ENCODE measurements at regions not wholly inside any gene's neighbourhood (a gene's known extent, or its start where the extent isn't known, plus 50 kb on each side); places are given as distances from the start of the nearest gene placed in this dataset.

DNA sequence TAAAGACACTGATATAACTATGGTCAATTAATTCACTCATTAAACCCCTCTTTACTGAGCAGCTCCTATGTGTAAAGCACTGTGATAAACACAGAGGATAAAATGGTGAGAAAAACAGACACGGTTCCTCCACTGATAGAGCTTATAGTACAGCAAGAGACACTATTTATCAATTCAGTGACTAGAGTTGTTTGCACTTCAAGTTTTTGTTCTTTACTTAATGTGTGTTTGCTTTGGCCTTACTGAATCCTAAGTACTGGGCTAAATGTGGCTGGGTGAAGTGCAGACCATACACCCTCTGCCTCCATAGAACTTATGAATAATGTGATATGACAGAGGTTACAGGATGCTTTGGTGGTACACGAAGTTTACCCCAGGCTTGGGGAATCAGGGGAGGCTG is 80.1 kb upstream of the ITGA1 start:
- Histone ChIP-seq H3K9me3 (replicated peaks; ENCODE audit: low read length) (no peaks in the 10 kb centered on the region), H3K9ac (ENCODE audit: low read depth, low read length) (no peak overlapping the region), H3K36me3 (ENCODE audit: insufficient read depth, low read length) (no peaks in the 10 kb centered on the region), H3K27me3 (ENCODE audit: control insufficient read depth, insufficient read depth, low read length) (no peaks in the 10 kb centered on the region), H3K4me3 (ENCODE audit: low read length) (no peak overlapping the region), H3K4me2 (ENCODE audit: low read length) (no peak overlapping the region), H3K4me1 (ENCODE audit: control insufficient read depth, insufficient read depth, low read length) (peaks cover 36% of the 10 kb centered on the region)

DNA sequence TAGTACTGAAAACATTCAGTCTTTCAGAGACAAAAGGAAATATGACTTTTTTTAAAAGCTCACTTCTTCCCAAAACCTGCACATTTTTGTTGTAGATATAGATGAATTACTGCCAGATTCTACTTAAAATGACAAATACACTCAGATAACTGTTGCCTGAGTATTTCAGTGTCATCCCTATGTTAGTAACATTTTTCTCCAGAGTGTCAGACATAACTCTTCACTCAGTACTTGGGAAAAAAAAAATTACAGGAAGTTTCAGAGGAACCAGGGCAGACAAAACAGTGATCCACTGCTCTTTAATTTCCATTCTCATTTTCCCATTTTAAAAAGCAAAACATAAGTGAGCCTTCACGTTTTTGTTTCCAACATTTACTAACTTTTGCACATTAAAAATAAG is 79.3 kb upstream of the ITGA1 start:
- no peaks in the 10 kb centered on the region for H3K36me3 ChIP-seq (ENCODE audit: insufficient read depth, low read length)
- no peaks in the 10 kb centered on the region for H3K9me3 ChIP-seq (replicated peaks; ENCODE audit: low read length)
- no peak overlapping the region for H3K4me3 ChIP-seq (ENCODE audit: low read length)
- H3K27me3 ChIP-seq (ENCODE audit: control insufficient read depth, insufficient read depth, low read length) = no peaks in the 10 kb centered on the region
- peak overlapping the region; percentile 31 for H3K9ac ChIP-seq (ENCODE audit: low read depth, low read length)
- H3K4me1 ChIP-seq (ENCODE audit: control insufficient read depth, insufficient read depth, low read length) = peaks cover 36% of the 10 kb centered on the region
- no peak overlapping the region for H3K4me2 ChIP-seq (ENCODE audit: low read length)

GRCh38 chr5:52709167-52709925 is 78.4 kb upstream of the ITGA1 start:
- Histone ChIP-seq H3K36me3 (ENCODE audit: insufficient read depth, low read length) (no peaks in the 10 kb centered on the region), H3K4me3 (ENCODE audit: low read length) (no peak overlapping the region), H3K4me2 (ENCODE audit: low read length) (peak overlapping the region; percentile 4), H3K27me3 (ENCODE audit: control insufficient read depth, insufficient read depth, low read length) (no peaks in the 10 kb centered on the region), H3K9me3 (replicated peaks; ENCODE audit: low read length) (no peaks in the 10 kb centered on the region), H3K4me1 (ENCODE audit: control insufficient read depth, insufficient read depth, low read length) (peaks cover 36% of the 10 kb centered on the region), H3K9ac (ENCODE audit: low read depth, low read length) (no peak overlapping the region)

DNA sequence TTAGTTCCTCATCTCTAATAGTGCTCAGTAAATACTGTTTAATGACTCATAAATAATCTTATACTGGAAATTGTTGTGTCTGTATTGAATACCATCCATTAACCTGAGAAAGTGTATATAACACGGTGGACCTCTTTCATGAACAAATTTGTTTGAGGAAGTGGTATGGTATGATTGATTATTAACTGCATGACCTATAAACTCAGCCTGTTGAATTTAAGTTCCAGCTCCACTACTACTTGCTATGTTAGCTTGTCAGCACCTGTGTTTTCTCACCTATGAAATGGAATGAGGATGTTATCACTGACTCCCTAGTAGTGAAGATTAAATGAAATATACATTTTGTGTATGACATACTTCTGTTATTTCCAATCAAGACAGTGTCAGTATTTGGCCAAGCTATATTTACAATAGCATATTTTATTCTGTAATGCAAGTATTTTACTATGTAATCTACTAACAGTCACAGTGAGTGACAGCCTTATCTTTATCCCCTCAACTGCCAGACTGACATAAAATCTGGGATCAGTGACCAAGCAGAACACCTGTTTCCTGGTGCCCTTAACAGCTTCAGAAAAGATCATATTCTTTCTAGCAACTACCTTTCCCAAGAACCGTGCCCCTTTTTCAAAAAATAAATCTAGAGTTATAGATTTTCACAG is 77.3 kb upstream of the ITGA1 start:
- Histone ChIP-seq H3K4me3 (ENCODE audit: low read length) (no peak overlapping the region), H3K4me2 (ENCODE audit: low read length) (no peak overlapping the region), H3K4me1 (ENCODE audit: control insufficient read depth, insufficient read depth, low read length) (peaks cover 34% of the 10 kb centered on the region), H3K27me3 (ENCODE audit: control insufficient read depth, insufficient read depth, low read length) (no peaks in the 10 kb centered on the region), H3K36me3 (ENCODE audit: insufficient read depth, low read length) (no peaks in the 10 kb centered on the region), H3K9me3 (replicated peaks; ENCODE audit: low read length) (no peaks in the 10 kb centered on the region), H3K9ac (ENCODE audit: low read depth, low read length) (no peak overlapping the region)

DNA sequence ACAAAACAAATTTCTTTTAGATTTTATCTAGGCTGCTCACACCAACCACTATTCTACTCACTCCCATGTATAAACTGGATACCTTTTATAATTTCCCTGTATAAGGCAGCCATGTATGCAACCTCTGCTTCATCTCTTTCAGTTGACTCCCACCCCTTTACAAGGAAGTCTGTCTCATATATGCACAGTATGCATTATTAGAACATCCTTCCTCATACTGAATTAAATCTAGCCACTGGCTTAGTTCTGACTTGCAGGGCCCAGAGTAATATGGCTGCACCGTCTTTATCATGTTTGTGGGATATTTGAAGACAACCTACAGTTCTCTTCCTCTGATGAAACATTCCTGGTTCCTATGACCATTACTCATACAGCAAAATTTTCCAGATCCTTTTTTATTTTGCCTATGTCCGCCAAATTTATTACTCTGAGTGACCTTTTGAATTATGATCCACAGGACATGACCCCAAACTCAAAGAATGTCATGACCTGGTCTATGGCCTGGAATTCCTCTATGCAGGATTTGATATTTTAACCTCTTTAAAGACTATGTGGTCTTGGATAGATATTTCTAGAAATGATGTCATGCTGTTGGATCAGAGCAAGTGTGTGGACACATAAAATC is 76.6 kb upstream of the ITGA1 start:
- Histone ChIP-seq H3K27me3 (ENCODE audit: control insufficient read depth, insufficient read depth, low read length) (no peaks in the 10 kb centered on the region), H3K9me3 (replicated peaks; ENCODE audit: low read length) (no peaks in the 10 kb centered on the region), H3K9ac (ENCODE audit: low read depth, low read length) (no peak overlapping the region), H3K4me2 (ENCODE audit: low read length) (no peak overlapping the region), H3K4me1 (ENCODE audit: control insufficient read depth, insufficient read depth, low read length) (peaks cover 28% of the 10 kb centered on the region), H3K4me3 (ENCODE audit: low read length) (no peak overlapping the region), H3K36me3 (ENCODE audit: insufficient read depth, low read length) (no peaks in the 10 kb centered on the region)

DNA sequence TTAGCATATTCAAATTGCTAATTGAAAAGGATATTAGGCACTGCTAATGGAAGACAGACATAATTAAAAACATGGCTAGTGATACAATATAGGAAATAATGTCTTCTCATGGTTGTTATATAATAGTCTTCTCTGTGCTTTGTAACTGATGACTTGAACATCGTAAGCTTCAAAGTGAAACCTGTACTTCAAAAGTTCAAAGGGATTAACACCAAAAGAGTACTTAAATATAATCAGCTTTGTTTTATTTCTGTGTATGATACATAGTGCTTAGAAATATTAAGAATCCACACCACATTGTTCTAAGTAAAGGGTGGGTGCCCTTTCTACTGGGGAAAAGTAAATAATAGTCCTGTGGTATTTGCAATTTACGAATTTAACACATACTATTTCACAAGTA is 75.4 kb upstream of the ITGA1 start:
- Histone ChIP-seq H3K4me1 (ENCODE audit: control insufficient read depth, insufficient read depth, low read length) (peaks cover 25% of the 10 kb centered on the region), H3K9ac (ENCODE audit: low read depth, low read length) (no peak overlapping the region), H3K36me3 (ENCODE audit: insufficient read depth, low read length) (no peaks in the 10 kb centered on the region), H3K9me3 (replicated peaks; ENCODE audit: low read length) (no peaks in the 10 kb centered on the region), H3K27me3 (ENCODE audit: control insufficient read depth, insufficient read depth, low read length) (no peaks in the 10 kb centered on the region), H3K4me2 (ENCODE audit: low read length) (no peak overlapping the region), H3K4me3 (ENCODE audit: low read length) (no peak overlapping the region)

GRCh38 chr5:52725065-52725746 is 62.5 kb upstream of the ITGA1 start:
- Histone ChIP-seq H3K9me3 (replicated peaks; ENCODE audit: low read length) (no peaks in the 10 kb centered on the region), H3K9ac (ENCODE audit: low read depth, low read length) (no peak overlapping the region), H3K4me3 (ENCODE audit: low read length) (no peak overlapping the region), H3K4me2 (ENCODE audit: low read length) (no peak overlapping the region), H3K36me3 (ENCODE audit: insufficient read depth, low read length) (no peaks in the 10 kb centered on the region), H3K27me3 (ENCODE audit: control insufficient read depth, insufficient read depth, low read length) (no peaks in the 10 kb centered on the region), H3K4me1 (ENCODE audit: control insufficient read depth, insufficient read depth, low read length) (peaks cover 7% of the 10 kb centered on the region)

DNA sequence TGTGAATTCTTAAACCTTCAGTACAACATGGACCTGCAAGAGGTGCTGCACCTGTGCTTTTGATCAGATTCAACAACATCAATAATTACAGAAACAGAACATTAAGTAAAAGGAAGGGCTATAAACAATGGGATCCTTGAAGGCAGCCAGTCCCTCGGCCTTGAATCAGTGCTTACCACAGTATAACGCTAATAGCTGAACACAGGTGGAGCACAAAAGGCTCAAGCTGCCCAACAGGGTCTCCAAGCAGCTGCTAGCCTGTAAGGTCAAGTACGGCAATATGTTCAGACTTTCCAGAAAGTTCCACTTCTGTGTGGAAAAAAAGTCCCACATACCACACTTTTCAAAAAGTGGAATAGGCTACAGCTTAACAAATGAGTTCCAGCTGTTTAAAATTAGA is 61.9 kb upstream of the ITGA1 start:
- Histone ChIP-seq H3K36me3 (ENCODE audit: insufficient read depth, low read length) (no peaks in the 10 kb centered on the region), H3K4me1 (ENCODE audit: control insufficient read depth, insufficient read depth, low read length) (peaks cover 7% of the 10 kb centered on the region), H3K9ac (ENCODE audit: low read depth, low read length) (no peak overlapping the region), H3K9me3 (replicated peaks; ENCODE audit: low read length) (no peaks in the 10 kb centered on the region), H3K27me3 (ENCODE audit: control insufficient read depth, insufficient read depth, low read length) (no peaks in the 10 kb centered on the region), H3K4me3 (ENCODE audit: low read length) (no peak overlapping the region), H3K4me2 (ENCODE audit: low read length) (no peak overlapping the region)

GRCh38 chr5:52727020-52727419 is 60.7 kb upstream of the ITGA1 start:
- Histone ChIP-seq H3K36me3 (ENCODE audit: insufficient read depth, low read length) (no peaks in the 10 kb centered on the region), H3K4me2 (ENCODE audit: low read length) (no peak overlapping the region), H3K4me3 (ENCODE audit: low read length) (no peak overlapping the region), H3K9ac (ENCODE audit: low read depth, low read length) (no peak overlapping the region), H3K27me3 (ENCODE audit: control insufficient read depth, insufficient read depth, low read length) (no peaks in the 10 kb centered on the region), H3K9me3 (replicated peaks; ENCODE audit: low read length) (no peaks in the 10 kb centered on the region), H3K4me1 (ENCODE audit: control insufficient read depth, insufficient read depth, low read length) (peaks cover 7% of the 10 kb centered on the region)

DNA sequence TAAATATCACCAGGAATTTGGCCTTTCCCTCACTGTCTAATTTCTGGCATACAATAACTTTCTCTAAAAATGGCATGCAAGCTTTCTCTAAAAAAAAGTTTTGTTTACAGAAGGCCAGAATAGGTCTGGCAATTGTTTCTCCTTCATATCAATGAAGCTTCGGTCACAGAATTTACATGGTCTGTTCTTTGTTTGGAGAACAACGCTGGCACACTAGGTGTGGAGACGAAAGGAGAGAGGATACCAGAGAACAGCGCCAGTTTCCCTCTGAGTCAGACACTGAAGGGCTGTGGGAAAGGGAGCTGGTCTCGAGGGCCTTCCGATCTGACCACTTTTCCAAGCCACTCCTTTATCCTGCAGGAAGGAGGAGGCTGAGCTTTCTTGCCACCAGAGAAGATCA is 60.1 kb upstream of the ITGA1 start:
- peak overlapping the region; percentile 30 for H3K4me2 ChIP-seq (ENCODE audit: low read length)
- no peaks in the 10 kb centered on the region for H3K27me3 ChIP-seq (ENCODE audit: control insufficient read depth, insufficient read depth, low read length)
- H3K9ac ChIP-seq (ENCODE audit: low read depth, low read length) = no peak overlapping the region
- no peaks in the 10 kb centered on the region for H3K9me3 ChIP-seq (replicated peaks; ENCODE audit: low read length)
- no peaks in the 10 kb centered on the region for H3K36me3 ChIP-seq (ENCODE audit: insufficient read depth, low read length)
- H3K4me3 ChIP-seq (ENCODE audit: low read length) = no peak overlapping the region
- peaks cover 7% of the 10 kb centered on the region for H3K4me1 ChIP-seq (ENCODE audit: control insufficient read depth, insufficient read depth, low read length)

- H3K27me3 ChIP-seq (ENCODE audit: control insufficient read depth, insufficient read depth, low read length) = no peaks in the 10 kb centered on the region
- H3K4me2 ChIP-seq (ENCODE audit: low read length) = no peak overlapping the region
- no peaks in the 10 kb centered on the region for H3K9me3 ChIP-seq (replicated peaks; ENCODE audit: low read length)
- H3K4me3 ChIP-seq (ENCODE audit: low read length) = no peak overlapping the region
- no peak overlapping the region for H3K9ac ChIP-seq (ENCODE audit: low read depth, low read length)
- H3K36me3 ChIP-seq (ENCODE audit: insufficient read depth, low read length) = no peaks in the 10 kb centered on the region
- peaks cover 7% of the 10 kb centered on the region for H3K4me1 ChIP-seq (ENCODE audit: control insufficient read depth, insufficient read depth, low read length)
Measured at GRCh38 chr5:52728224-52728623, 59.5 kb upstream of the ITGA1 start.
